Activated B cell treated with CpG ODN at 0.5 μM for 24 hours (primary cell): ENCODE measurements at regions not wholly inside any gene's neighbourhood (a gene's known extent, or its start where the extent isn't known, plus 50 kb on each side); places are given as distances from the start of the nearest gene placed in this dataset.

ENCODE experiments used
- ATAC-seq: fragments of 200-7000 bp; cut with Tn5 transposase; one replicate; pipeline ENCODE4 v1.10.0; 2021; ENCODE audit warnings: low read depth, mild to moderate bottlenecking, moderate library complexity
- CTCF ChIA-PET: fragments of 350-600 bp; sonication (Branson Sonifier 250); formaldehyde crosslinking; loops from one replicate; lab custom pipeline; 2021; ENCODE audit warnings: antibody characterized with exemption; lab: Charles Lee
- POLR2A ChIA-PET: fragments of 350-600 bp; sonication (Branson Sonifier 250); formaldehyde crosslinking; loops from one replicate; lab custom pipeline; 2021; ENCODE audit warnings: antibody characterized with exemption; lab: Charles Lee
- DNase-seq: peaks from one replicate; pipeline ENCODE4 v3.0.0; 2022
- H3K27ac Mint-ChIP-seq: one replicate; pipeline ENCODE4 v1.8.0; 2020; ENCODE audit warnings: mixed read lengths
- H3K27me3 Mint-ChIP-seq: one replicate; pipeline ENCODE4 v1.8.0; 2021; ENCODE audit warnings: mixed read lengths
- H3K36me3 Mint-ChIP-seq: one replicate; pipeline ENCODE4 v1.8.0; 2021; ENCODE audit warnings: low read depth, mixed read lengths
- H3K4me1 Mint-ChIP-seq: one replicate; pipeline ENCODE4 v1.8.0; 2021; ENCODE audit warnings: mixed read lengths
- H3K4me3 Mint-ChIP-seq: one replicate; pipeline ENCODE4 v1.8.0; 2020; ENCODE audit warnings: mild to moderate bottlenecking, mixed read lengths
- H3K9me3 Mint-ChIP-seq: one replicate; pipeline ENCODE4 v1.8.0; 2020; ENCODE audit warnings: mixed read lengths
- CTCF ChIP-seq: fragments of 200-600 bp; IDR thresholded peaks from one replicate; pipeline ENCODE4 v1.8.0; 2022; ENCODE audit warnings: antibody characterized with exemption, mild to moderate bottlenecking
- intact Hi-C: fragments of 100-400 bp; cut with micrococcal nuclease; formaldehyde crosslinking; loops from one replicate; pipeline ENCODE4 v1.15.1; 2024

- Mint-ChIP-seq H3K27ac (no peak overlapping the region), H3K4me1 (no peaks in the 10 kb centered on the region), H3K27me3 (no peaks in the 10 kb centered on the region), H3K36me3 (no peaks in the 10 kb centered on the region), H3K4me3 (no peak overlapping the region), H3K9me3 (no peaks in the 10 kb centered on the region)
- intact Hi-C loops: no loop called here
- ChIA-PET POLR2A (no interaction called here), CTCF (no interaction called here)
- TF ChIP-seq CTCF: no peak
- ATAC-seq (no peak), DNase-seq (no peak)
Observed at GRCh38 chr3:99575683-99576082, 62.7 kb upstream of the COL8A1 start.

GRCh38 chr3:99570061-99570460 is 68.3 kb upstream of the COL8A1 start:
- H3K36me3 Mint-ChIP-seq: no peaks in the 10 kb centered on the region
- ChIA-PET POLR2A (no interaction called here), CTCF (no interaction called here)
- no peak overlapping the region for H3K27ac Mint-ChIP-seq
- intact Hi-C loops: no loop called here
- TF ChIP-seq CTCF: no peak
- DNase-seq (no peak), ATAC-seq (no peak)
- H3K4me3 Mint-ChIP-seq: no peak overlapping the region
- peaks cover 2% of the 10 kb centered on the region for H3K27me3 Mint-ChIP-seq
- no peaks in the 10 kb centered on the region for H3K4me1 Mint-ChIP-seq
- H3K9me3 Mint-ChIP-seq: peaks cover 7% of the 10 kb centered on the region

GRCh38 chr3:99568663-99569335 is 69.6 kb upstream of the COL8A1 start:
- no peak overlapping the region for H3K27ac Mint-ChIP-seq
- H3K4me1 Mint-ChIP-seq: no peaks in the 10 kb centered on the region
- ChIA-PET POLR2A (no interaction called here), CTCF (no interaction called here)
- TF ChIP-seq CTCF: no peak
- no peak for DNase-seq
- no peak overlapping the region for H3K4me3 Mint-ChIP-seq
- H3K36me3 Mint-ChIP-seq: no peaks in the 10 kb centered on the region
- H3K27me3 Mint-ChIP-seq: peaks cover 2% of the 10 kb centered on the region
- intact Hi-C loops: loop anchor here (5.0 kb wide), 1 partner anchor 1631 kb away; no protein-coding TSS in a partner anchor
- no peak for ATAC-seq
- H3K9me3 Mint-ChIP-seq: peaks cover 7% of the 10 kb centered on the region

DNA sequence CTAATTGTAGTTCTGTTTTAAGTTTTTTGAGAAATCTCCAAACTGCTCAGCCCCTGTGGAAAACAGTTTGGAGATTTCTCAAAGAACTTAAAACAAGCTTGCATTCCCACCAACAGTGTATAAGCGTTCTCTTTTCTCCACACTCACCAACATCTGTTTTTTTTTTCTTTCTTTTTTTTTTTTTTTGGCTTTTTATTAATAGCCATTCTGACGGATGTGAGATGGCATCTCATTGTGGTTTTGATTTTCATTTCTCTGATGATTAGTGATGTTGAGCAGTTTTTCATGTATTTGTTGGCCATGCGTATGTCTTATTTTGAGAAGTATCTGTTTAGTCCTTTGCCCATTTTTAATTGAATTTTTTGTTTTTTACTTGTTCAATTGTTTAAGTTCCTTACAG is 73.1 kb upstream of the COL8A1 start:
- peaks cover 9% of the 10 kb centered on the region for H3K9me3 Mint-ChIP-seq
- TF ChIP-seq CTCF: no peak
- no peak overlapping the region for H3K27ac Mint-ChIP-seq
- POLR2A ChIA-PET: no interaction called here
- ATAC-seq: no peak
- H3K4me3 Mint-ChIP-seq: no peak overlapping the region
- intact Hi-C loops: loop anchor here (5.0 kb wide), 1 partner anchor 1628 kb away; no protein-coding TSS in a partner anchor
- CTCF ChIA-PET: no interaction called here
- H3K4me1 Mint-ChIP-seq: no peaks in the 10 kb centered on the region
- peaks cover 2% of the 10 kb centered on the region for H3K27me3 Mint-ChIP-seq
- no peaks in the 10 kb centered on the region for H3K36me3 Mint-ChIP-seq
- no peak for DNase-seq

DNA sequence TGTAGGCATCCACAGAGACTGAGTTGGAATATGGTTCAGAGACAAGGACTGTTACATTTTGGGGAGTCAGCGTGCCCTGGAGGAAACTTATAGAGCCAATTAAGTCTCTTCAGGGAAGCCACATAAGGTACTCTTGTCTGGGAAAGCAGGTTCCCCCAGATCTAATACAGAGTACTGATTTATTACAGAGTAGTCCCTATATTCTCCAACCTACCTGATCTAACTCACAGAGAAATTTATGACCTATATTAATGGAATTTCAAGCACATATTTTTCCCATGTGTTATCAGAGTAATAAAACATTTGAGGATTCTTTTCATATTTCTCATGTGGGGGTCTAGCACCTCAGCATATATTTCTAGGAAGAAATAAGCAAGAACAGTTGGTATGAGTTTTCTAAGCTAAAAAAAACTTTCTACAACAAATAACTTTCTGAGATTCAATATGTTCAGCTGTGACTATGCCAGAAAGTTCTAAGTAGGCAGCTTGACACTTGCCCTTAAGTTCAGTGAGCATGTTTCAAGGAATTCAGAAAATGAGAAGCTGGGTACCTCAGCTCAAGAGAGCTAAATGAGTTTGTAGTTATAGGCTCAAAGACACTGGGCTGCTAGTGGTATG is 75.3 kb upstream of the COL8A1 start:
- ATAC-seq (no peak), DNase-seq (no peak)
- Mint-ChIP-seq H3K9me3 (peaks cover 9% of the 10 kb centered on the region), H3K36me3 (no peaks in the 10 kb centered on the region), H3K4me1 (no peaks in the 10 kb centered on the region), H3K4me3 (no peak overlapping the region), H3K27me3 (peaks cover 2% of the 10 kb centered on the region), H3K27ac (no peak overlapping the region)
- intact Hi-C loops: no loop called here
- CTCF ChIA-PET: no interaction called here
- no peak for TF ChIP-seq CTCF
- POLR2A ChIA-PET: no interaction called here
